GM18517 (cell line): ENCODE measurements at regions not wholly inside any gene's neighbourhood (a gene's known extent, or its start where the extent isn't known, plus 50 kb on each side); places are given as distances from the start of the nearest gene placed in this dataset.

Experiments
- ATAC-seq: cut with Tn5 transposase; IDR thresholded peaks from one replicate; pipeline ENCODE4 v1.9.1; 2021; ENCODE audit warnings: mild to moderate bottlenecking, moderate library complexity; ENCODE audit not compliant: unreplicated experiment

DNA sequence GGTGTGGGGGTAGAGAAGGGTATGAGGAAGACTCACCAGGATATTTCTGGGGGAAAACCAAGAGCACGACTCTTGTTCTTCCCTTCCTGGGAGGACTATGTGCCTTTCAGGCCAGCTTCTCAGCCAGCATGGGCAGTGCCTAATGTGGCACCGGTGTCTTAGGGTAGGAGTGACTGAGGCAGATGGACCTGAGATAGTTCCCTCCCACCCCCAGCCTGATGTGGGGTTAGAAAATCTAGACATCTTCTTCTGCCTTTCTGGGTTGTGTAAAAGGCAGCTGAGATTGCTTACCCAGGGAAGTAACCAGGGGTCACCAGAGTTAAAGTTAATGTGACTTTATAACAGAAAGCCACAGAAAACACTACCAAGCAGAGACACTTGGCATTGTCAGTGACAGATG, 127.3 kb downstream of the TMA16 start:
- no peak for ATAC-seq

DNA sequence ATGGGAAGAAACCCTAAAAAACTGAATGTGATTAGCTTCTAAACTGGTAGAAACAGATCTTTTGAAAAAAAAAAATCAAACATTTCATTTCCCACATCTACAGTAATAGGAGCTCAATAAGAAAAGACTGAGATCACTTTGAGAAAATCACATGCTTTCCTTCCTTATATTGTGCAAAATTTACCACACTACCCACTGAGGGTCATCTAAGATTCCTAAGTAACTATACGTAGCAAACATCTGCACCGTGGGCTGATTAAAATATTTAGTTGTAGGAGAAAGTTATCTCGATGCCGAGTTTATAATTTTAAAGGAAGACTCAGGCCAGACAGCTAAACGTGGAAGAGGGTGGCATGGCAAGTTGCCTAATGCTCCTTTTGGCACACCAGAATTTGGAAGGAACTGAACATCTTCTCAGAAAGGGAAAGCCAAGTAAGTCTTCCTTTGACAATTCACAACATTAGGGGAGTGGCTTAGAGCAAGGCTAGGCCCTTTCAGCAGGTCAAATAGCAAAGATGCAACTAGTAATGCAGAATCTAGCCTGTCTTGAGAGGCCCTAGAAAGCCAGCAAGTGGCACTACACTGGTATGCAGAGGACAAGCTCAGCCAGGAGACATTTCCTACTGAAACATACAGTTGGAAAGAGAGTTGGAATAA, 128.0 kb downstream of the TMA16 start:
- no peak for ATAC-seq

GRCh38 chr4:163623787-163624186, 129.3 kb downstream of the TMA16 start:
- no peak for ATAC-seq

GRCh38 chr4:163624727-163625126, 130.2 kb downstream of the TMA16 start:
- no peak for ATAC-seq

DNA sequence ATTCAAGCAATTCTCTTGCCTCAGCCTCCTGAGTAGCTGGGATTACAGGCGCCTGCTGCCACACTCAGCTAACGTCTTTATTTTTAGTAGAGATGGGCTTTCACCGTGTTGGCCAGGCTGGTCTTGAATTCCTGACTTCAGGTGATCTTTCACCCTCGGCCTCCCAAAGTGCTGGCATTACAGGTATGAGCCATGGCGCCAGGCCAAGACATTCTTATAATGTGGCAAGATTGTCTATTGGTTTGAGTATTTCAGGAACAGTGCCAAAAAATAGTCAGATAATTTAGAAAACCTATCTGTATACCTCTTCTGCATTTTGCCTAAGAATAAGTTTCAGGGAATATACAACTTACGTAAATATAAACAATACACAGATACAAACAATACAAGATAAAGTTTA, 136.8 kb downstream of the TMA16 start:
- no peak for ATAC-seq

- no peak for ATAC-seq
Measured at GRCh38 chr4:163638909-163639308, 144.4 kb downstream of the TMA16 start.

DNA sequence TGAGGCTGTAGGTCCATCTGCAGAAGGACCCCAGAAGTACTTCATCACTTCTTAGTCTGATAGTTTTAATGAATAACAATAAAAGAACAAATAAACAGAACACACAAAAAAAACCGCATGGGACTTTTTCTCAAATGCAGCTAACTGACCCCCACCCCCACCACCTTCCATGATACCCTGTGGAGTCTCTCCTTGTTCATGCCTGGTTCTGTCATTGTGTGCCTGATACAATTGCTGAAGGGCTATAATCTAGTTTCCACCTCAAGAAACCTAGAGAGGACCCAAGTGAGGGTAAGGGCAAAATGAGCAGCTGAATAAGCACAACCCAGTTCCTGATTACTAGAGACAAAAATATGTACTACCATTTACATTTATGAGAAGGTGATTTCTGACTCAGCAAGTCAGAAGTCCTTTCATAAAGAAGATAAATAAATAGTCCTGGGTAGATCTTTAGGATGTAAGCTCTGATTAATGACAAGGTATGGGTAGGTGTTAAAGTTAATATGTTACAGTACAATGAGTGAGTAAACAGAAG, 155.1 kb downstream of the TMA16 start:
- no peak for ATAC-seq

DNA sequence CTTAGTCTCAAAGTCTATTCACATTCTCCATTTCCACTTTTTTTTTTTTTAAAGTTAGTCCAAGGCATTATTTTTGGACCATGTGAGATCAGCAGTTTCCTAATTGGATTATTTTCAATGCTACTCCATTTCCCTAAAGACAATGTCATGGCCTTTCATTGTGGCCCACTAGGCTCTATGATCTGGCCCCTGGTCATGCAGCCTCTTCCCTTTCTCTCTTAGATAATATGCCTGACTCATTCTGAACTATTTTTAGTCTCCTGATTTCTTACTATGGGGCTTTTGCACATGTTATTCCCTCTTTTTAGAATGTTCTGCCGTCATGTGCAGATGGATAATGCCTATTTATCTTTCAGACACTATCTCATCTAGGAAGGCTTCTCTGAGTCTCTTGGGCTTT, 157.3 kb downstream of the TMA16 start:
- ATAC-seq, result no peak

- ATAC-seq, result no peak
Measured at GRCh38 chr4:163654621-163655020, 160.1 kb downstream of the TMA16 start.

- ATAC-seq, result no peak
Measured at GRCh38 chr4:163660636-163661035, 166.1 kb downstream of the TMA16 start.

DNA sequence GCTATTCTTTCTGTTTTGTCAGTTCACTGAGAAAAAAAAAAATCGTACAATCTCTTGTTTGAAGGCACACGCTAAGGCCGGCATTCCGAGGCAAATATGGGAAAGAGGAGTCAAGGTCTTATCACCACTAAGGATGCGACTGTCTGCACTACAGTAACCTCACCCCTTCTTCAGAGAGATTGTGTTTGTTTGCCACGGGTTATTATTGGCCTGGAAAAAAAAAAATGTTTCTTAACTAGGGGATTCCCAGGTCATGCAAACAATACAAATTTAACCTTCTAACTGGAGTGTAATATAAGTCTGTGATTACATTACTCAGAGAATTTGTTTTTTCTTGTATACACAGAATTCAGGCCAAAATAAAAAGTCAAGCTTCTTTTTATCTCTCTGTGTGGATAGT, 168.3 kb downstream of the TMA16 start:
- peak; percentile 35 for ATAC-seq

- ATAC-seq, result peak; percentile 82
Measured at GRCh38 chr4:163663454-163664225, 169.2 kb downstream of the TMA16 start.

DNA sequence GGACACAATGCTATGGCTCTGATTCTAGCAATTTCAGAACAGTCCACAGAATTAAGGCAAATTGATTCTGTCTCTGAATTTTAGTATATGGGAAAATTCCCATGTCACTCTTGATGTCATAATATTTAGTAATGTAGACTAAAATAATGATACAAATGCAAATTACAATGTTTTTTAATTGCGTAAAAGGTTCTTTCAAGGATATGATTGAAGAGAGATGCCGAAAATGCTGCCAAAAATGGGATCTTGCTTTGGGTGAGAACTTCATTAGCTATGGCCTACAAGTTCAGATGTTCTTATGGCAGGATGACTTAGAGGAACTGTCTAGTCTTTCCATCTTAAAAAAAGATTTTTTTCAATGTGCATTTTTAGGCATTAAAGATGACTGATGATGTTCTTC, 170.6 kb downstream of the TMA16 start:
- no peak for ATAC-seq

GRCh38 chr4:163665521-163666331, 171.2 kb downstream of the TMA16 start:
- peak; percentile 42 for ATAC-seq

GRCh38 chr4:163666332-163666873, 171.9 kb downstream of the TMA16 start:
- no peak for ATAC-seq

GRCh38 chr4:163672751-163673150, 178.3 kb downstream of the TMA16 start:
- no peak for ATAC-seq

DNA sequence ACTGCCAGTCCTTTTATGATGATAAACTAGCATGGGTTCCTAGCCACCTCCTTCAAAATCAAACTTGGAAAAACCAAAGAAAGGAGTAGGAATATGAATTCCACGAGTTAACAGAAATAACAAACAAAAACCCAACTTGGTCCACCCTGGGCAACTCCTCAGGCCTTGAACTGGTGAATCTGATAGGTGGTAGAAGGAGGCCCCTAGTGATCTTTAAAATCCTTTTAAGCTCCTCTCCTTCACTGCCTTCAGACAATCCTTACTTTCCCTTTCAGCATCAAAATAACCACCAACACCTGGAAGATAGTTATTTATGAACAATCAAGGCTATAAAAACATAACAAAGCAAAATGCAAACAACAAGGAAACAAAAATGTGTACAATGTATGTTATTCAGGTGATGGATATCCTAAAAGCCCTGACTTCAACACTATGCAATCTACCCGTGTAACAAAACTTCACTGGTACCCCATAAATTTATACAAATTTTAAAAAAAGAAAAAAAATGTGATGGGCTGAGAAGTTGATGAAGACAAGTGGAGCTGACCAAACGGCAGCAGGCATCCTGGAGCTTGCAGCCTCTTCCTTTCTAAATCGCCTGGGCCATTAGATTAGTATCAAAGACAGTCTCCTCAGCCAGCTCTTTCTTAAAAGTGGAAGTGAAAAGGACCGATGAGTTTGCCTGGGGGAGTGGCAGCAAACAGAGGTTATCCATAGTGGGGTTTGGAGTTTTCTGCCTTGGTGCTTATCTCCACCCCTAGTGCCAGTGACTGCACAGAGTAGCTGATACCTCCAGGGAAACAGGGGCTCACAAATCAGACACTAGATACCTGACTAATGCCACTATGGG, 179.6 kb downstream of the TMA16 start:
- ATAC-seq, result no peak

DNA sequence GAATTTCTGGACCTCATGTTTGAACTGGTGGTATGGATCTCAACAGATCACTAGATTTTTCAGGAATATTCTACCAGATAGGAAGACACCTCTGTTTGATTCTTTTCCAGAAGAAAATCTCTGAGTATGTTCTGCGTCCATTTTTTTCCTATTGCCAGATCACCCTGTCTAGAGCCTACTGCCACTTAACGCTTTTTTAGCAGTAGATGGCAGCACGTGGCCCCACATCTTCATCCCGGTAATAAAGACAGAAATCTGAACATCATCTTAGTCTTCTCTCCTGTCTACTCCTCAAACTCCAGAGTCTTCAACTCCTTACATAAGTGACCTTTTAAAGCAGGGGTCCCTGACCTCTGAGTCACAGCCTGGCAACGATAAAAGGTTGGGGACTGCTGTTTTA, 184.7 kb downstream of the TMA16 start:
- no peak for ATAC-seq

GRCh38 chr4:163680386-163681098, 186.1 kb downstream of the TMA16 start:
- ATAC-seq, result no peak
